ENCODE measurements at regions not wholly inside any gene's neighbourhood (a gene's known extent, or its start where the extent isn't known, plus 50 kb on each side); places are given as distances from the start of the nearest gene placed in this dataset.

- TF ChIP-seq CTCF (IDR thresholded peaks at IDR 0.05) (no peak), POLR2A (IDR thresholded peaks at IDR 0.05) (no peak)
Observed at GRCh38 chr18:55866886-55867285, 278.9 kb upstream of the TCF4 start.
